GM18498 (cell line): ENCODE measurements at regions not wholly inside any gene's neighbourhood (a gene's known extent, or its start where the extent isn't known, plus 50 kb on each side); places are given as distances from the start of the nearest gene placed in this dataset.
"Not testable (repeated sequence)": the region's sequence is repeated elsewhere in the genome, so short reads cannot be mapped to it uniquely, and the experiment has no call there.

Experiments used
- ATAC-seq: cut with Tn5 transposase; IDR thresholded peaks from one replicate; pipeline ENCODE4 v1.9.1; 2021; ENCODE audit warnings: mild to moderate bottlenecking, moderate library complexity; ENCODE audit not compliant: unreplicated experiment

GRCh38 chrX:2640436-2641150, 50.5 kb upstream of the CD99 start:
- ATAC-seq = no peak

DNA sequence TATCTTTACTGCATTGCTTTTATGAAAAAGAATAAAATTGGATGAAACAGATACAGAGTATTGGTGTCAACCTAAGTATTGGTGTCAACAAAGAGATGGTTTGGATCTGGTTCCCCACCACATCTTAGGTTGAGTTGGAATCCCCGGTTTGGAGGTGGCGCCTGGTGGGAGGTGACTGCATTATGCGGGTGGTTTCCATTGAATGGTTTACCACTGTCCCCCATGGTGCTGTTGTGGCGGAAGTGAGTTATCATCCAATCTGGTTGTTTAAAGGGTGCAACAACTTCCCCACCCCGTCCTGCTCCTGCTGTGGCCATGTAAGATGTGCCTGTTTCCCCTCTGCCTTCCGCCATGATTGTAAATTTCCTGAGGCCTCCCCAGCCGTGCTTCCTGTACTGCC, 52.8 kb upstream of the CD99 start:
- no peak for ATAC-seq

- no peak for ATAC-seq
Measured at GRCh38 chrX:2635342-2635741, 55.8 kb upstream of the CD99 start.

DNA sequence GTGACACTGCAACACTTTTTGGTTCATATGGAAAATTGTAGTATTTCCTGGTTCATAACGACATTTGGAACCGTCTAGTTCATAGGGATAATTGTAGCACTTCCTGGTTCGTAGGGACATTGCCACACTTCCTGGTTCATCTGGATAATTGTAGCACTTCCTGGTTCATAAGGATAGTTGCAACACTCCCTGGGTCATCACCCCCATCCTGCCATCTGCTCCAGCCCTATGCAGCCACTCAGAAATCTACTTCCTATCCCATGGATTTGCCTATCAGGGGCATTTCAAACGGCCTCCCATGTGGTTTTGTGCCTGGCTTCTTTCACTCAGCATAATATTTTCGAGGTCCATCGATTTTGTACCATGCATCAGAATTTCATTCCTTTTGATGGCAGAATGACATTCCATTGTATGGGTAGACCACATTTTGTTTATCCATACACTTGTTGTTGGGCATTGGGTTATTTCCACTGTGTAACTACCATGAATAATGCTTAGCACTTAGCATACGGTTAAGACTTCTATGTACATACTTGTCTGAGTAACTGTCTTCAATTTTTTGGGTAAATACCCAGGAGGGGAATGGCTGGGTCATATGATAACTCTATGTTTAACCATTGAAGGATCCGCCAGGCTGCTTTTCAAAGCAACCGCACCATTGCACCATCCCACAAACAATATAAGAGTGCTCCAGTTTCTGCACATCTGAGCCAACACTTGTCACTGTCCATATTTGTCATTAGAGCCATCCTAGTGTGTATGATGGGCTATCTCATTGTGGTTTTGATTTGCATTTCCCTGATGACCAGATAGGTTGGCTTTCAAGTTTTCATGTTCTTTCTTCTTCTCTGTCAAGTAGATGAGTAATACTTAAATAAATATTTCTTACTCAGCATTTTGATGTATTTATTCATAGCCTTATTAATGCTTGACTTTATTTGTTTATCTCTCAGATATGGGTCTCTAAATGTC, 58.3 kb upstream of the CD99 start:
- no peak for ATAC-seq

DNA sequence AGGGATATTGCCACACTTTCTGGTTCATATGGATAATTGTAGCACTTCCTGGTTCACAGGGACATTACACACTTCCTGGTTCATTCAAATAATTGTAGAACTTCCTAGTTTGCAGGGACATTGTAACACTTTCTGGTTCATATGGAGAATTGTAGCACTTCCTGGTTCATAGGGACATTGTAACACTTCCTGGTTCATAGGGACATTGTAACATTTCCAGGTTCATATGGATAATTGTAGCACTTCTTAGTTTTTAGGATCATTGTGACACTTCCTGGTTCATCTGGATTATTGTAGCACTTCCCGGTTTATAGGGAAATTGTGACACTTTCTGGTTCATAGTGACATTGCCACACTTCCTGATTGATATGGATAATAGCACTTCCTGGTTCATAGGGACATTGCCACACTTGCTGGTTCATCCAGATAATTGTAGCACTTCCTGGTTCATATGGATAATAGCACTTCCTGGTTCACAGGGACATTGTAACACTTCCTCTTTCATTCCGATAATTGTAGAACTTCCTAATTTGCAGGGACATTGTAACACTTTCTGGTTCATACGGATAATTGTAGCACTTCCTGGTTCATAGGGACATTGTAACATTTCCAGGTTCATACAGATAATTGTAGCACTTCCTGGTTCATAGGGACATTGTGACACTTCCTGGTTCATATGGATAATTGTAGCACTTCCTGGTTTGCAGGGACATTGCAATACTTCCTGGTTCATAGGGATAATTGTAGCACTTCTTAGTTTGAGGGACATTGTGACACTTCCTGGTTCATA, 59.2 kb upstream of the CD99 start:
- no peak for ATAC-seq

- ATAC-seq = not testable (repeated sequence)
Measured at GRCh38 chrX:2630935-2631742, 60.0 kb upstream of the CD99 start.

DNA sequence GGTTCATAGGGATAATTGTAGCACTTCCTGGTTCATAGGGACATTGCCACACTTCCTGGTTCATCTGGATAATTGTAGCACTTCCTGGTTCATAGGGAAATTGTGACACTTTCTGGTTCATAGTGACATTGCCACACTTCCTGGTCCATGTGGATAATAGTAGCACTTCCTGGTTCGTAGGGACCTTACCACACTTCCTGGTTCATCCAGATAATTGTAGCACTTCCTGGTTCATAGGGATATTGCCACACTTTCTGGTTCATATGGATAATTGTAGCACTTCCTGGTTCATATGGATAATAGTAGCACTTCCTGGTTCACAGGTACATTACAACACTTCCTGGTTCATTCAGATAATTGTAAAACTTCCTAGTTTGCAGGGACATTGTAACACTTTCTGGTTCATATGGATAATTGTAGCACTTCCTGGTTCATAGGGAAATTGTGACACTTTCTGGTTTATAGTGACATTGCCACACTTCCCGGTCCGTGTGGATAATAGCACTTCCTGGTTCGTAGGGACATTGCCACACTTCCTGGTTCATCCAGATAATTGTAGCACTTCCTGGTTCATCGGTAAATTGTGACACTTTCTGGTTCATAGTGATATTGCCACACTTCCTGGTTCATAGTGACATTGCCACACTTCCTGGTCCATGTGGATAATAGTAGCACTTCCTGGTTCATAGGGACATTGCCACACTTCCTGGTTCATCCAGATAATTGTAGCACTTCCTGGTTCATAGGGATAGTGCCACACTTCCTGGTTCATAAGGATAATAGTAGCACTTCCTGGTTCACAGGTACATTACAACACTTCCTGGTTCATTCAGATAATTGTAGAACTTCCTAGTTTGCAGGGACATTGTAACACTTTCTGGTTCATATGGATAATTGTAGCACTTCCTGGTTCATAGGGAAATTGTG, 60.8 kb upstream of the CD99 start:
- not testable (repeated sequence) for ATAC-seq

GRCh38 chrX:2629316-2630007, 61.6 kb upstream of the CD99 start:
- ATAC-seq = no peak

GRCh38 chrX:2628751-2629315, 62.3 kb upstream of the CD99 start:
- ATAC-seq = no peak

- ATAC-seq = peak; percentile 70
Measured at GRCh38 chrX:2627272-2627867, 63.7 kb upstream of the CD99 start.

GRCh38 chrX:2626750-2627149, 64.3 kb upstream of the CD99 start:
- no peak for ATAC-seq

DNA sequence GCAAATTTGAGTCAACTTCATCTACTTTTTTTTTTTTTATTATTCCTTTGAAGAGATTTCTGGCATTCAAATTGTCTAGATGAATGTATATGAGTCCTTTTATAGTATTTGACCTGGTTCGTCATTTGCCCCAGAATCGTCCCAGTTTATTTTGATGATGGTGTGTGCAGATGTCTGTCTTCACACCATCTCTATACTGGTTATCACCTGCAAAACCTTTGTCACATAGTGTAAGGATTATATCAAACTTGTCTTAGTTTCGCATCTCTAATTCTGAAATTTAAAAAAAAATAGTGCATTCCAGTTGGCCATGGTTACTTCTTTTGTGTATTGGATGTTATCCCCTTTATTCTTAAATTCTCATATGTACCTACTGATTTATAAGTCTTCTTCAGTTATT, 70.5 kb upstream of the CD99 start:
- no peak for ATAC-seq

DNA sequence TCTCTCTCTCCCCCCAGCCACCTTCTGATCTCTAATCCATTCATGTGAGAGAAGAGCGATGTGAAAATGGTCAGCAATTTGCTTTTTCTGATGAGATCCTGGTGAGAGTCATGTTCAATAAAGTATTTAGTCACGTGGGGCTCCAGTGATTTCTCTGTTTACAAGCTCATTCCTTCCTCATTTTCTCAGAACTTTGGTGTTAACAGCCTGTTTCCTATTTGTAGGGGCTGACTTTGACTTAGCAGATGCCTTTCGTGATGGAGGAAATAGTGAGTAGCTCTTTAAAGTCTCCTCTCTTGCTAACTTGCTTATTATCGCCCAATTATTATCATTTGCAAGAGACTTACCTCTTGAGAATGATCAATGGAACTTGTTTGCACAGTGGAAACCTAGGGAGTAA, 72.6 kb upstream of the CD99 start:
- ATAC-seq = no peak

DNA sequence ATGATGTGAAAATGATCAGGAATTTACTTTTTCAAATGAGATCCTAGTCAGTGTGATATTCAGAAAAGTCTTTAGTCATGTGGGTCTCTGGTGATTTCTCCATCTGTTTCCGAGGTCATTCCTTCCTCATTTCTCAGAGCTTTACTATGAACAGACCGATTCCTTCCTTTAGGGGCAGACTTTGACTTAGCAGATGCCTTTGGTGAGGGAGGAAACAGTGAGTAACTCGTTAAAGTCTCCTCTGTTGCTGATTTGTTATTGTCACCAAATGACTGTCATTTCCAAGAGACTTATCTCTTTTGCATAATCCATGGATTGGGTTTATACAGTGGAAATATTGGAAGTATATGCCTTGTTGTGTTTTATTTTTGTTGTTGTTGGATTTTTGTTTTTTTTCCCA, 76.2 kb upstream of the CD99 start:
- ATAC-seq = no peak

DNA sequence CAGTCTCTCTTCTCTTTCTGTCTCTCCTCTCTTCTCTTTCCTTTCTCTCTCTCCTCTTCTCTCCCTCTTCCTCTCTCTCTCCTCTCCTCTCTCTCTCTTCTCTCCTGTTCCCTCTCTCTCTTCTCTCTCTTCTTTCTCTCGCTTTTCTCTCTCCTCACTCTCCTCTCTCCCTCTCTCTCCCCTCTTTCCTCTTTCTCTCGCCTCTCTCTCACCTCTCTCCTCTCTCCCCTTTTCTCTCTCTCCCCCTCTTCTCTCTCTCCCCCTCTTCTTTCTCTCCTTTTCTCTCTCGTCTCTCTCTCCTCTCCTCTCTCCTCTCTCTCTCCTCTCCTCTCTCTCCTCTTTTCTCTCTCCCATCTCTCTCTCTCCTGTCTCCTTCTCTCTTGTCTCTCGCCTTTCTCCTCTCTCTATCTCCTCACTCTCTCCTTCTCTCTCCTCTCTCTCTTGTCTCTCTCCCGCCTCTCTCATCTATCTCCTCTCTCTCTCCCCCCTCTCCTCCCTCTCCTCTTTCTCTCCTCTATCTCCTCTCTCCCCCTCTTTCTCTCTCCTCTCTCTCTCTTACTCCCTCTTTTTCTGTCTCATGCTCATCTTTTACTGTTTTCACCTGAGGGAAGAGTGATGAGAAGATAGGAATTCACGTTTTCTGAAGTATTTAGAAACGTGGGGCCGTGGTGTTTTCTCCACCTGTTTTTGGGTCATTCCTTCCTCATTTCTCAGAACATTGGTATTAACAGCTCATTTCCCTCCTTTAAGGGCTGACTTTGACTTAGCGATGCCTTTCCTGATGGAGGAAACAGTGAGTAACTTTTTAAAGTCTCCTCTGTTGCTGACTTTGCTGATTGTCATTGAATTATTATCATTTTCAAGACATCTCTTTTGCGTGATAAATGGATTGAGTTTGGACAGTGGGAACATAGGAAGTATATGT, 80.6 kb upstream of the CD99 start:
- no peak for ATAC-seq

DNA sequence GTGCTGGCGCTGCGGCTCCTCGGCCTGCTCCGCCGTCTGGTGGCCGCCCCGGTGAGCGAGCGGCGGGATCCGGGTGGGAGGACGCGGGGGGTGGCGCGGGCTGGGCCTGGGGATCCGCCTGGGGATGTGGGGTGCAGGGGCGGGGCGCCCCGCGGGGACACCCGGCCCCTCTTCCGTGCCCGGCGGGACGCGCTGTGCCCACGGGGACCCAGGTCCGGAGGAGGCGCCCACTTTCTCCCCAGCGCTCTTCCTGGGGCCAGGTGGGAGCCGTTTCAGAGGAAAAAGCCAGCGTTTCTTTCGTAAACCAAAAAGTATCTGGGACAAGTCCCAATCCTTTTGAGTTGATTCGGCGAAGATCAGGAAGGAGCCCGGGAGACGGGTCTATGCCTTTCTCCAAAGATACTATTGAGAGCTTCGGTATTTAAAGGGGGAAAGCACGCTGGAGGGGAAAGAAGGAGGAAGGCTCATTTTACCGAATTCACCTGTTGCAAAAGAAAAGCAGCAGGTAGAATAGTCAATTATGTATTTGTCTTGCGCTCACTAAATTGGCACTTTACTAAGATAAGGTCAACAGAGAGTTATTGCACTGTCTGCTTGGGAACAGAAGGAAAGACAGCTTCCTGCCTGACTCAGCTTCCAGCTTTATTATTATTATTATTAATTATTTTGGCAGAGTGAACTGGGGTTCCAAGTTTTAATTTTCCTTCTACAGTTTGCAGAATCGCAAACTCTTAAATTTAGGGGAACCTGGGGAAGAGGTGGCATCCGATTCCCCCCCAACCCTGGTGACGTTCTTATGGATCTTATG, 81.5 kb upstream of the CD99 start:
- ATAC-seq = peak; percentile 54
